Liver (tissue), 8 donors: ENCODE measurements at regions not wholly inside any gene's neighbourhood (a gene's known extent, or its start where the extent isn't known, plus 50 kb on each side); places are given as distances from the start of the nearest gene placed in this dataset.

Source experiments
- DNase-seq: peaks from one replicate; pipeline ENCODE4 v3.0.0-alpha.2; 2017; ENCODE audit warnings: low spot score
- H3K27ac ChIP-seq, 2 donors: one replicate each; pipeline ENCODE4 v1.7.0; 2013; ENCODE audit warnings: inconsistent platforms in 2 of 2, low read length in 2 of 2, control low read depth in 1 of 2, low read depth in 1 of 2, mild to moderate bottlenecking in 1 of 2
- H3K27me3 ChIP-seq, 4 donors: one replicate each; pipeline versions ENCODE4 v1.6.1 to v1.7.0; 2013; ENCODE audit warnings: low read length in 3 of 4, inconsistent platforms in 1 of 4, mild to moderate bottlenecking in 1 of 4, moderate library complexity in 1 of 4; ENCODE audit not compliant: control insufficient read depth in 4 of 4, insufficient read depth in 4 of 4
- H3K36me3 ChIP-seq, 4 donors: one replicate each; pipeline versions ENCODE4 v1.6.1 to v1.7.0; 2013; ENCODE audit warnings: low read length in 3 of 4, mild to moderate bottlenecking in 3 of 4, low read depth in 1 of 4, moderate library complexity in 1 of 4; ENCODE audit not compliant: control insufficient read depth in 4 of 4, insufficient read depth in 3 of 4
- H3K4me1 ChIP-seq, 4 donors: one replicate each; pipeline versions ENCODE4 v1.6.1 to v1.7.0; 2013; ENCODE audit warnings: low read length in 3 of 4, mild to moderate bottlenecking in 3 of 4, moderate library complexity in 1 of 4; ENCODE audit not compliant: control insufficient read depth in 4 of 4, insufficient read depth in 4 of 4
- H3K4me3 ChIP-seq, 3 donors: one replicate each; pipeline versions ENCODE4 v1.6.1 to v1.7.0; 2013; ENCODE audit warnings: low read length in 3 of 3, control low read depth in 1 of 3, low read depth in 1 of 3, mild to moderate bottlenecking in 1 of 3
- H3K9ac ChIP-seq, 2 donors: one replicate each; pipeline ENCODE4 v1.7.0; 2013; ENCODE audit warnings: low read length in 2 of 2, mild to moderate bottlenecking in 2 of 2, moderate library complexity in 2 of 2, control low read depth in 1 of 2, low read depth in 1 of 2
- H3K9me3 ChIP-seq, 4 donors: one replicate each; pipeline versions ENCODE4 v1.6.1 to v1.7.0; 2013; ENCODE audit warnings: low read length in 3 of 4; ENCODE audit not compliant: control insufficient read depth in 4 of 4
- EGR1 ChIP-seq, 2 donors: IDR thresholded peaks; 2 replicates each; pipeline ENCODE4 v1.6.1; 2016 to 2018; ENCODE audit warnings: antibody characterized with exemption in 2 of 2, low read depth in 2 of 2
- FOXA1 ChIP-seq: IDR thresholded peaks from 2 replicates; pipeline ENCODE4 v1.6.1; 2016; ENCODE audit warnings: antibody characterized with exemption
- GABPA ChIP-seq, 2 donors: IDR thresholded peaks in 1 of 2; conservative IDR thresholded peaks in 1 of 2; 2 replicates each; pipeline ENCODE4 v1.6.1; 2016; ENCODE audit warnings: antibody characterized with exemption in 2 of 2, mild to moderate bottlenecking in 1 of 2, moderate library complexity in 1 of 2
- HNF4A ChIP-seq, 2 donors: conservative IDR thresholded peaks; 2 replicates each; pipeline ENCODE4 v1.6.1; 2016; ENCODE audit warnings: antibody characterized with exemption in 2 of 2, mild to moderate bottlenecking in 2 of 2
- HNF4G ChIP-seq: IDR thresholded peaks from 2 replicates; pipeline ENCODE4 v1.6.1; 2016; ENCODE audit warnings: antibody characterized with exemption
- JUND ChIP-seq, 2 donors: IDR thresholded peaks; 2 replicates each; pipeline ENCODE4 v1.6.1; 2016; ENCODE audit warnings: antibody characterized with exemption in 2 of 2
- MAX ChIP-seq: IDR thresholded peaks from 2 replicates; pipeline ENCODE4 v1.6.1; 2016; ENCODE audit warnings: antibody characterized with exemption
- NR2F2 ChIP-seq: IDR thresholded peaks from 2 replicates; pipeline ENCODE4 v1.6.1; 2016; ENCODE audit warnings: antibody characterized with exemption
- RAD21 ChIP-seq, 2 donors: IDR thresholded peaks; 2 replicates each; pipeline ENCODE4 v1.6.1; 2016; ENCODE audit warnings: antibody characterized with exemption in 2 of 2, mild to moderate bottlenecking in 2 of 2
- REST ChIP-seq: IDR thresholded peaks from 2 replicates; pipeline ENCODE4 v1.6.1; 2016; ENCODE audit warnings: antibody characterized with exemption, mild to moderate bottlenecking
- RXRA ChIP-seq, 2 donors: IDR thresholded peaks; 2 replicates each; pipeline ENCODE4 v1.6.1; 2017 to 2018; ENCODE audit warnings: antibody characterized with exemption in 2 of 2, mild to moderate bottlenecking in 1 of 2
- SP1 ChIP-seq: IDR thresholded peaks from 2 replicates; pipeline ENCODE4 v1.6.1; 2018; ENCODE audit warnings: antibody characterized with exemption, mild to moderate bottlenecking
- TAF1 ChIP-seq: conservative IDR thresholded peaks from 2 replicates; pipeline ENCODE4 v1.6.1; 2016; ENCODE audit warnings: antibody characterized with exemption, mild to moderate bottlenecking
- YY1 ChIP-seq: IDR thresholded peaks from 2 replicates; pipeline ENCODE4 v1.6.1; 2016; ENCODE audit warnings: antibody characterized with exemption, mild to moderate bottlenecking
- ZBTB33 ChIP-seq: IDR thresholded peaks from 2 replicates; pipeline ENCODE4 v1.6.1; 2016; ENCODE audit warnings: antibody characterized with exemption
- WGBS: extraction: QIAGEN DNeasy Blood & Tissue Kit; methylation state at CpG from one replicate; pipeline ENCODE4 v1.1.7; 2013; 5-methylcytosine and 5-hydroxymethylcytosine counted together
- TF ChIP-seq, protein P1 (sequence below): fragments of 150-350 bp; IDR thresholded peaks from 2 replicates; pipeline ENCODE4 v1.5.1; 2017; ENCODE audit warnings: improper control_type of control experiment, low read depth, low read length; ENCODE audit not compliant: missing input control
- TF ChIP-seq, protein P2 (sequence below): IDR thresholded peaks from 2 replicates; pipeline ENCODE4 v1.6.1; 2016; ENCODE audit warnings: antibody characterized with exemption
- donor health status: healthy.
- donor health status: healthy.
- donor health status: healthy.
- donor health status: healthy.
- donor health status: healthy.

DNA sequence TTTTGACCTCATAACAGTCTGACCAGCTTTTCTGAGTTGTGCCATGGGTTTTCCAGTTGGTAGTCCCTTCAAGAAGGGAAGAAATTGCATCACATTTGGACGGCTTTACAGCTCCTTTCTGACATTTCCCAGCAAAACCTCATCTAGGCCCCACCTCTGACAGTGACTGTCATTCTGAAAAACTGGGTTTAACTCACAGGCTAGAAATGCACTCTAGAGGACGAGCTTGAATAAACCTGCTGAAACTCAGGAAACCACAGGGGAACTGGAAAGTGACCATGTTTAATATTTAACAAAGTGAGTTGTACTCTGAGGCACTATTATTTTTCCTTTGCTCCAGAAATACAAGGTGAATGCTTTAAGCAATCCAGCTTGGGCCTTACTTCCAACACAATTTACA is 434.3 kb upstream of the RASGEF1B start (continued):
- TF ChIP-seq, protein P1, sequence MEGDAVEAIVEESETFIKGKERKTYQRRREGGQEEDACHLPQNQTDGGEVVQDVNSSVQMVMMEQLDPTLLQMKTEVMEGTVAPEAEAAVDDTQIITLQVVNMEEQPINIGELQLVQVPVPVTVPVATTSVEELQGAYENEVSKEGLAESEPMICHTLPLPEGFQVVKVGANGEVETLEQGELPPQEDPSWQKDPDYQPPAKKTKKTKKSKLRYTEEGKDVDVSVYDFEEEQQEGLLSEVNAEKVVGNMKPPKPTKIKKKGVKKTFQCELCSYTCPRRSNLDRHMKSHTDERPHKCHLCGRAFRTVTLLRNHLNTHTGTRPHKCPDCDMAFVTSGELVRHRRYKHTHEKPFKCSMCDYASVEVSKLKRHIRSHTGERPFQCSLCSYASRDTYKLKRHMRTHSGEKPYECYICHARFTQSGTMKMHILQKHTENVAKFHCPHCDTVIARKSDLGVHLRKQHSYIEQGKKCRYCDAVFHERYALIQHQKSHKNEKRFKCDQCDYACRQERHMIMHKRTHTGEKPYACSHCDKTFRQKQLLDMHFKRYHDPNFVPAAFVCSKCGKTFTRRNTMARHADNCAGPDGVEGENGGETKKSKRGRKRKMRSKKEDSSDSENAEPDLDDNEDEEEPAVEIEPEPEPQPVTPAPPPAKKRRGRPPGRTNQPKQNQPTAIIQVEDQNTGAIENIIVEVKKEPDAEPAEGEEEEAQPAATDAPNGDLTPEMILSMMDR = no peak
- TF ChIP-seq FOXA1 (no peak), GABPA (IDR thresholded peaks at IDR 0.05 in 1 of 2, conservative IDR thresholded peaks at IDR 0.05 in 1 of 2) (no peak), RXRA (IDR thresholded peaks at IDR 0.05) (no peak), YY1 (no peak)

DNA sequence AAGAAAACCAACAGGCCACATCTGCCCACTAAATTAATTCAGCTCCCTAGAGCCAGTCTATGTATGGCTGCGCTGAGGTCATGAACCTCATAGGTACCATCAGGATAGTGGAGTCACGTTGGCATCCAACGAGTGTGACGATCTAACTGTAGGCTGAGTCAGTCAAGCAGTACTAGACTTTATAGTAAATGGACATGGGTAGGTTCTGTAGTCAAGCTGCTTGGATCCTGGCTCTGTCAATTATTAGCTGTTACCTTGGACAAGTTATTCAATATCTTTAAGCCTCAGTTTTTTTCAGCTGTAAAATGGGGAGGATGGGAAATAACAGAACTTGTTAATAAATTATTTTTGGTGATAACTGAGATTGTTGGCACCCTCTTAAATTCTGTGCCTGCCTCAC is 432.4 kb upstream of the RASGEF1B start:
- TF ChIP-seq ZBTB33 = no peak
- H3K4me3 ChIP-seq = no peak overlapping the region
- 97% methylated on average over 4 of the region's 4 CpGs for WGBS
- no peak for DNase-seq
- no peak overlapping the region for H3K27ac ChIP-seq
- H3K27me3 ChIP-seq = no peaks in the 10 kb centered on the region
- H3K36me3 ChIP-seq = no peaks in the 10 kb centered on the region
- H3K9ac ChIP-seq = no peak overlapping the region
- H3K4me1 ChIP-seq = peaks cover 0 to 1% (median 0%) of the 10 kb centered on the region in 4 donors
- no peaks in the 10 kb centered on the region for H3K9me3 ChIP-seq

- DNase-seq = no peak
- Histone ChIP-seq H3K9ac (no peak overlapping the region), H3K9me3 (no peaks in the 10 kb centered on the region), H3K4me1 (peaks cover 0 to 1% (median 0%) of the 10 kb centered on the region in 4 donors), H3K36me3 (no peaks in the 10 kb centered on the region), H3K27me3 (no peaks in the 10 kb centered on the region), H3K4me3 (no peak overlapping the region), H3K27ac (no peak overlapping the region)
- no peak for TF ChIP-seq TAF1
- no peak for TF ChIP-seq NR2F2
- no peak for TF ChIP-seq HNF4G
- TF ChIP-seq REST = no peak
- no peak for TF ChIP-seq GABPA (IDR thresholded peaks at IDR 0.05 in 1 of 2, conservative IDR thresholded peaks at IDR 0.05 in 1 of 2)
- TF ChIP-seq JUND (IDR thresholded peaks at IDR 0.05) = no peak
- TF ChIP-seq, protein P1 = no peak
- no peak for TF ChIP-seq SP1
- TF ChIP-seq HNF4A (conservative IDR thresholded peaks at IDR 0.05) = no peak
- TF ChIP-seq MAX = no peak
- TF ChIP-seq, protein P2, sequence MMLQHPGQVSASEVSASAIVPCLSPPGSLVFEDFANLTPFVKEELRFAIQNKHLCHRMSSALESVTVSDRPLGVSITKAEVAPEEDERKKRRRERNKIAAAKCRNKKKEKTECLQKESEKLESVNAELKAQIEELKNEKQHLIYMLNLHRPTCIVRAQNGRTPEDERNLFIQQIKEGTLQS = no peak
- TF ChIP-seq EGR1 (IDR thresholded peaks at IDR 0.05; ENCODE audit: low read depth in 2 of 2) = no peak
- TF ChIP-seq RAD21 (IDR thresholded peaks at IDR 0.05) = no peak
- 96% methylated on average over 2 of the region's 2 CpGs for WGBS
Observed at GRCh38 chr4:81903212-81903611, 431.5 kb upstream of the RASGEF1B start.
